GM13977 (cell line): ENCODE measurements at regions not wholly inside any gene's neighbourhood (a gene's known extent, or its start where the extent isn't known, plus 50 kb on each side); places are given as distances from the start of the nearest gene placed in this dataset.

Source experiments
- DNase-seq: peaks from one replicate; pipeline ENCODE4 v3.0.0; 2012; ENCODE audit warnings: low spot score
- in situ Hi-C: fragments of 300-500 bp; cut with MboI; formaldehyde crosslinking; loops from one replicate; pipeline ENCODE4 v1.12.0; 2022; ENCODE audit warnings: low sequenced_read_pairs, low pct_unique_long_range_greater_than_20kb, mixed read lengths, inconsistent platforms; ENCODE audit not compliant: unreplicated experiment
- TF ChIP-seq, protein P1 (sequence below): IDR thresholded peaks from 2 replicates; pipeline ENCODE4 v1.5.1; 2012; ENCODE audit warnings: mild to moderate bottlenecking, control low read depth; ENCODE audit not compliant: insufficient read depth; ENCODE audit errors: extremely low read depth, missing control alignments

DNA sequence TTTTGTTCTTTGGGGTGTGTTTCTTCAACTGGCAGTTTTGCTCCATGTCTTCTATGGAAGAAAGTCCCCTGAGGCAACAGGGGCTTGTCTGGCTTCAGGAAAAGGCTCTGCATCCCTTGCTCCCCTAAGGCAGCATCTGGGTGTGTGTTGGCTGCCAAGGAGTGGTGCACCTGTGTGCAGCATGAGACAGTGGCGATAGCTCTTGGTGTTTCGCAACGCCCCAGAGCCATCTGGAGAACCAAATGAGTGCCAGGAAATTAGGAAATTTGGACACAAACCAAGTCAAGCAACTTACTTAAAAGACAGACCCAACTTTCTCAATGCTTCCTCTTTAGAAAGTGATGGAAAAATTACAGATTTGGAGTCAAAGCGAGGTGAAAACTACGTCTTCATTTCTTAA lies 1044.4 kb upstream of the CNTNAP5 start:
- in situ Hi-C loops: no loop called here
- DNase-seq: no peak
- TF ChIP-seq, protein P1, sequence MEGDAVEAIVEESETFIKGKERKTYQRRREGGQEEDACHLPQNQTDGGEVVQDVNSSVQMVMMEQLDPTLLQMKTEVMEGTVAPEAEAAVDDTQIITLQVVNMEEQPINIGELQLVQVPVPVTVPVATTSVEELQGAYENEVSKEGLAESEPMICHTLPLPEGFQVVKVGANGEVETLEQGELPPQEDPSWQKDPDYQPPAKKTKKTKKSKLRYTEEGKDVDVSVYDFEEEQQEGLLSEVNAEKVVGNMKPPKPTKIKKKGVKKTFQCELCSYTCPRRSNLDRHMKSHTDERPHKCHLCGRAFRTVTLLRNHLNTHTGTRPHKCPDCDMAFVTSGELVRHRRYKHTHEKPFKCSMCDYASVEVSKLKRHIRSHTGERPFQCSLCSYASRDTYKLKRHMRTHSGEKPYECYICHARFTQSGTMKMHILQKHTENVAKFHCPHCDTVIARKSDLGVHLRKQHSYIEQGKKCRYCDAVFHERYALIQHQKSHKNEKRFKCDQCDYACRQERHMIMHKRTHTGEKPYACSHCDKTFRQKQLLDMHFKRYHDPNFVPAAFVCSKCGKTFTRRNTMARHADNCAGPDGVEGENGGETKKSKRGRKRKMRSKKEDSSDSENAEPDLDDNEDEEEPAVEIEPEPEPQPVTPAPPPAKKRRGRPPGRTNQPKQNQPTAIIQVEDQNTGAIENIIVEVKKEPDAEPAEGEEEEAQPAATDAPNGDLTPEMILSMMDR: no peak

DNA sequence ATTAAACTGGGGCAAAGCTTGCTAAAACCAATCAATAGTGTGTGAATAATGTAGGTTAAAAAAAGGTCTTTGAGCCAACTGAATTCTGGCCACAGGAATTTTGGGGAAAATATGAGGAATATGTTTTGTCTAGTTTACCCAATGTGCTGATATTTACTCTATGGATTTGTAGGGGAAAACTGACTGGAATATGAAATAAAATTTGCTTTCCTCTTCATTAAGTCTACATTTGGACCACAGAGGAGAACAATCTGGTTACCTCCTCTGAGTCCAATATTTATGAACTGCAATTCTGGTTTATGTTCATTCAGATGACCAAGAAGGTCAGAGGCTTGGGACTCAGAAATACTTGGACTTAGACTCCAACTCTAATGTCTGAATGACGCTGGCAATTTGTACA lies 1042.2 kb upstream of the CNTNAP5 start:
- in situ Hi-C loops: no loop called here
- no peak for DNase-seq
- TF ChIP-seq, protein P1: no peak

DNA sequence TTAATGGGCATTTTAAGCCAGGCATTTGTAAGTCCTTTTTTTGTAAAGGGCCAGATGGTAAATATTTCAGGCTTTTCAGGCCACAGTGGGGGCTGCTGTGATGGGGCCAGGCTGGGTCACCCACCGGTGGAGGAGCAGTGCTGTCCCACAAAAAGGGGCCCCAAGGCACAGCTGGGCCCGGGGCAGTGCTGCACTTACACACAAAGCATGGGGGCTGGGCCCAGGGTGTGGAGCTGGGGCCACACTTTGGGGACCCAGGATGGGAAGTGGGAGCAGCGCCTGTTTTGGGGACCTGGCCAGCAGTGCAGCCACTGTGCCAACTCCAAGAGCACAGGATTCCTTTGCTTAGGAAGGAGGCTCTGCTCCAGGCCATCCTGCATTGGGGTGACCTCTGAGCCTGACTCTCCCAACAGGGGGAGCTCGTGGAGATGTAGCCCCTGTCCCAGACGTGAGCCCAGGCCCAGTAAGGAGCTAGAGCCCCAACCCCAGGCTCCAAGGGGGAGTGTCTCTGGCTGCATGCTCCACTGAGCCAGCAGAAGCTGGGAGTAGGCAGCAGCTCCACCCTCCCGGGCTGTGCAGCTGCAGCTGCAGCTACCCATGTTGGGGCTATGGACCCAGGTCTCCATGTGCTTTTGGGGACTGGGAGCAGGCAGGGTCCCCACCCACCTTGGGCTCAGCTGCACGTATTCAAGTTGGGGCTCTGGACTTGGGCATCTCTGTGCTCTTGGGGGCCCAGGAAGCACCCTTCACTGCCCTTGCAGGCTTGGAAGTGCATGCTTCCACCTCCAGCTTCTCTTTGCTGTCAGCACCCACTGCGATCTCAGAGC lies 1036.5 kb upstream of the CNTNAP5 start:
- DNase-seq: no peak
- TF ChIP-seq, protein P1: peak; percentile 18
- in situ Hi-C loops: no loop called here

DNA sequence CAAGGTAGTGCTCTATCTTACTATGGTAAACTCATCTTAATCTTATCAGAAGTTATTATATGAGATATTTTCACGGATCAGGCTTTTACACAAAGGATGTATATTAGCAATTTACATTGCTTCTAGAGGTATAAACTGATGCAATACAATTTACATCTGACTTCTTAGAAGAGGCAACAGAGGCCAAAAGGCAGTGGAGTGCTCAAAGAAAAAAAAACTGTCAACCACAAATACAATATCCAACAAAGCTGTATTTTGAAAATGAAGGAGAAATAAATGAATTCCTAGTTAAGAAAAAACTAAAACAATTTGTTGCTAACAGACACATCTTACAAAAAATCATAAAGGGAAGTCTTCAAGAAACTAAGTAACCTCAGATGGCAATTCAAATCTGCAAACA lies 1031.5 kb upstream of the CNTNAP5 start:
- in situ Hi-C loops: no loop called here
- DNase-seq: no peak
- TF ChIP-seq, protein P1: no peak

DNA sequence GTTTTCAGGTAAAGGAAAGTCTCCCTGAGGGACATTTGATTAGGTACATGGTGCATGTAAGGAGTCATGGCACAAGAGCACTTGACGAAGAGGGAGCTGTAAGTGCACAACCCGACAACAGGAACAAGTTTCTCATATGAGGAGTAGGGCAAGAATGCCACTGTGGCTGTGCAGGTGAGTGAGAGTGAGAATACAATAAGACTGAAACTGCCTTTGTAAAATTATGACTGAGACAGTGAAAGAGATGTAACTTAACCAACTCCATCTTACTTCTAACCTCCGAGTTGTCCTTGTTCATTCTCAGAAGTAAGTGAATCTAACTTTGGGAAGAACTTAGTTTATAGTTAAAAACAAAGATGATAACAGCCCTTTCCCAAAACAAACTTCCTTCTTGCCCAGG lies 1025.8 kb upstream of the CNTNAP5 start:
- DNase-seq: no peak
- TF ChIP-seq, protein P1: no peak
- in situ Hi-C loops: no loop called here

DNA sequence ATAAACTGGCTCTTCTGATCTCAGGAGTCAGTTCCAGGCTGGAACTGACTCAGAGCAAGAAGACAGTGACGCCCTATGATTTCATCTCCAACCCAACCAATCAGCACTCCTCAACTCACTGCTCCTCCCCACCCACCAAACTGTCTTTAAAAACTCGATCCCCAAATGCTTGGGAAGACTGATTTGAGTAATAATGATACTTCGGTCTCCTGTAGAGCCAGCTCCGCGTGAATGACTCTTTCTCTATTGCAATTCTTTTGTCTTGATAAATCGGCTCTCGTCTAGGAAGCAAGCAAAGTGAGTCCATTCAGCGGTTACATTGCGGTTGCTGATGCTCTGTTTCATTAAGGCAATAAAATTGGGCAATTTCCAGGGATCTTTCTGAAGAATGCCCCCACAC lies 1025.3 kb upstream of the CNTNAP5 start:
- TF ChIP-seq, protein P1: no peak
- in situ Hi-C loops: no loop called here
- no peak for DNase-seq
